HL-60/S4 treated with phorbol 12-myristate 13-acetate at 8.2 ng/mL for 4 days and 3 days (cell line): ENCODE measurements at regions not wholly inside any gene's neighbourhood (a gene's known extent, or its start where the extent isn't known, plus 50 kb on each side); places are given as distances from the start of the nearest gene placed in this dataset.

Experiments used
- in situ Hi-C: fragments of 300-500 bp; cut with MboI; formaldehyde crosslinking; loops from 2 replicates; pipeline ENCODE4 v1.15.0; 2022; ENCODE audit warnings: low sequenced_read_pairs

DNA sequence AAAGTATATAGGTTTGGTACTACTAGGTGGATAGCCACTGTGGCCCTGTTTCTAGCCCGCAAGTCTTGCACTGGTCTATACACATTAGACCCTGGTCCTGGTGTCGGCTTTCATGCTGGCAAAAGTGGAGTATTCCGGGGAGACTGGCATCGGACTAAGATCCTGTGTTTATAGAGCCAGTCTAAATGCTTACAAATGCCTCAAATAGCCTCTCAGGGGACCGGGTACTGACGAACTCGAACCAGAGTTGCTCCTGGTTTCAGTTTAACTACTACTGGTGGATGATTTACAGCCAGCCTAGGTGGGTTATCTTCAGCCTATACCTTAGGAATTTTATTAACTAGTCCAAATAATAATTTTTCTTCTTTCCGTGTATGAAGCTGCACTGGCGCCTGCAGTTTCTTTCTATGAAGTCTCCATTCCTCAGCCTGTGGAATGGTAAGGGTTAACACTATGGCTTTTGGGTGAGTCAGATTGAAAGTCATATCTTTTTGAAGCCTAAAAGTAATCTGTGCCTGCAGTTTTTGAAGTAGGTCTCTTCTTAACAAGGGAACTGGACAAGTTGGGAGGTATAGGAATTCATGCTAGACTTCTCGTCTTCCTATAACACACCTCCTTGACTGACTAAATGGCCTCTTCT lies 51.3 kb downstream of the OR10H4 start:
- in situ Hi-C loops, result no loop called here

DNA sequence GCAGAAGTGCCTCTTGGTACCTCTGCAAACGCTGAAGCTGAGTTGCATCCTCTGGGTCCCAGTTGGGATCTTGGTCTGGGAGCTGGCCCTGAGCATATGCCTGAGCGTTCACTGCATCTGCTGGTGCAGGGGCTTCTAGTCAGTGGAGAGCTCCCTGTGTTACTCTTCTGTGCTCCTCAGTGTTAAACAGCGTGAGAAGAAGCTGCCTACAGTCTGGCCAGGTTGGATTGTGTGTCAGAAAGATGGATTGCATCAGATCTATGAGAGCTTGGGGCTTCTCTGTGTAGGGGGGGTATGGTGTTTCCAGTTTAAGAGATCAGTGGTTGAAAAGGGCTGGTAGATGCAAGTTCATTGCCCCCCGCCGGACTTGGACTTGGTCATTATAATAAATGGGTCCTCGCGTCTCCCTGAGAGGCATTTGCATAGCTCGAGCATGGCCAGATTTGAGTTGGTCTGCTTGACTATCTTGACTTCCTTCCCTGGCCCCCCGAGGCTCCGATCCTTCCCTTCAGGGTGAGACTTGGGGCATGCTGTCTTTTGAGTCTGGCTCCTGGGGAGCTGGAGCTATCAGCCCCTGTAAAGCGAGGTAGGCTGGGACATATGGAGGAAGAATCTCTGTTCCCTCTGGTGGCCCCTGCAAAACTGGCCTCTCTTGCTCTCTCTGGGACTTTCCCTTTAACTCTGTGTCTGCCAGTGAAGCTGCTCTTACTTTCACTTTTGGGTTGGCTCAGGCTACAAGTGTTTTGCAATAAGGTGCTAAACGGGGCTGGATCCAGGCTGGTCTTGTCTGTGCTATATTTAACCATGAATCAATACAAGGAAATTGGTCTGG lies 52.9 kb downstream of the OR10H4 start:
- in situ Hi-C loops, result no loop called here

DNA sequence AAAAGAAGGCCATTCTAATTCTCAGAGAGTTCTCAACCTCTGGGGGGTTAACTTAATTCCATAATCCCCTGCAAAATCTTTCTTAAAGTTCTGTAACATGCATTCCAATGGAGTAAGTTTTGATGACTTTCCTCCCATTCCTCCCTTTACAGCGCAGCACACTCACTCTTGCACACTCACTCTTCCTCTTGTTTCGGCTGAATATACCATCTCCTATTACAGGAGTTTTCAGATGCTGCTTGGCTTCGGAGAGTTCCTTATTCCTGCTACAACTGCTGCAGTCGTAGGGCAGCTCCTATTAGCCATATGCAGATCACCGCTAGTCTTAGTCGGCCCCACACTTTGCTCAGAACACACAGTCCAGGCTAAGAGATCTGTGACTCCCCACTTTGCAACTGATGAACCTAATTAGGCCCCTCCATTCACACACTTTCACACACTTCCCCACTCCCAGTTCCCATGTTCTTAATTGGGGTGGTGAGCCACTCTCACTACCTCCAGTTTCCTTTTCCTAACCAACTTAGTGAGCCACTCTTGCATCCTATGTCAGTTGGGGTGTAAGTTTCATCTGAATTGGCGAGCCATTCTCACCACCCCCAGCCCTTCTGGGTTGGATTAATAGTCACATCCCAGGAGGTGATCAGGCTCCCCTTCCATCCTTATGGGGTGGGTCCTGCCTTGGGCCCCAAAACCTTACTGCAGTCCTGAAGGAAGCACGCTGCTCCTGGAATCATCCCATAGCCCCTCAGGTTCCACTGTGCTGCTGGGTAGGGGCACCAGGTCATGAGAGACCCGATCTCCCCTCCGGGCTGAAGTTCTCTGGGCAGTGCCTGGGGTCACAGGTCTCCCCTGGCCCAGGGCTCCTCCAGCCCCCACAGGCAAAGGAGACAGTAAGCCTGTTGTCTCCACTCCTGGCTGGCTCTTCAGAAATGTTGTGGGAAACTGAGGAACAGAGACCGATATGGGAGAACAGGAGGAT lies 53.9 kb downstream of the OR10H4 start:
- in situ Hi-C loops, result no loop called here

- in situ Hi-C loops, result no loop called here
Observed at GRCh38 chr19:16003391-16003790, 54.6 kb downstream of the OR10H4 start.

DNA sequence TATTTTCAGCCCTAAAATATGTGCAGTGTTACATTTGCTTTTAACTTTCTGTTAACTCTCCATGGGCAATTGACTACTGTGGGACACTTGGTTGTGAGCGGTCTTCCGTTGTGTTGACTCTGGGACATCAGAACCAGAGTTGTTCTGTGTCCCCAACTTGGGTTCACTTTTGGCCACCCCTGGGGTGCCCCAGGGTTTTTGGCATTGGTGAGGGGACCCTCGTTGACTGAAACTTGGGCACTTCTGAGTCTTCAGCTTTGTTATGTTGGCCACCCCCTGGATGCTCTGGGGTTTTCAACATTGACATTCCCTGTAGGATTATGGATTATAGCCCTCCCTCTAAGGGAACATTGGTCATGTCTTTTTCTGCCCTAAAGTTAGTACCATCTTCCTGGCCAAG lies 57.1 kb downstream of the OR10H4 start:
- in situ Hi-C loops, result no loop called here

GRCh38 chr19:16012552-16012951 lies 63.7 kb upstream of the TPM4 start:
- in situ Hi-C loops, result no loop called here

DNA sequence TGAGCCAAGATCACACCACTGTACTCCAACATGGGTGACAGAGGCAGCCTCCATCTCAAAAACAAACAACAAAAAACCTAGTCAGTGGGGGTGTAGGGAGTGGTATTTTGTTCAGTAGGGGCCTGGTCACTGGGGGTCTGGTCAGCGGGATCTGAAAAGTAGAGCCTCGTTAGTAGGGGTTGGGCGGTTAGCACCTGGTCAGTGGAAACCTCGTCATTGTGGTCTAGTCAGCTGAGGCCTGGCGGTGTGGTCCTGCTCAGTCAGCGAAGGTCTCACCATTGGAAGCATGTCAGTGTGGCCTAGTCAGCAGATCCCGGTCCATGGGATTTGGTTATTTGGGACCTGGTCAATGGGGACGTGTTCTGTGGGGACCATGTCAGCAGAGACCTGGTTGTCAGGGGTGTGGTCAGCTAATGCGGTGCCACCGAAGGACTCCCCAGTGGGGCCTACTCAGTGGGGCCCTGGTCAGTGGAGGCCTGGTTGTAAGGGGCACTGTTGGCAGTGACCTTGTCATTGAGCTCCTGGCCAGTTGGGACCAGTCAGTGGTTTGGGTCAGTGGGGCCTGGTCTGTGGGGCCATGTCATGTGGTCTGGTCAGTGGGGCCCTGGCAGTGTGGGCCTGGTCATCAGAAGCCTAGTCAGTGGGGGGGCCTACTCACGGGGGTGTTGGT lies 63.0 kb upstream of the TPM4 start:
- in situ Hi-C loops, result no loop called here

GRCh38 chr19:16013851-16014840 lies 62.1 kb upstream of the TPM4 start:
- in situ Hi-C loops, result no loop called here

DNA sequence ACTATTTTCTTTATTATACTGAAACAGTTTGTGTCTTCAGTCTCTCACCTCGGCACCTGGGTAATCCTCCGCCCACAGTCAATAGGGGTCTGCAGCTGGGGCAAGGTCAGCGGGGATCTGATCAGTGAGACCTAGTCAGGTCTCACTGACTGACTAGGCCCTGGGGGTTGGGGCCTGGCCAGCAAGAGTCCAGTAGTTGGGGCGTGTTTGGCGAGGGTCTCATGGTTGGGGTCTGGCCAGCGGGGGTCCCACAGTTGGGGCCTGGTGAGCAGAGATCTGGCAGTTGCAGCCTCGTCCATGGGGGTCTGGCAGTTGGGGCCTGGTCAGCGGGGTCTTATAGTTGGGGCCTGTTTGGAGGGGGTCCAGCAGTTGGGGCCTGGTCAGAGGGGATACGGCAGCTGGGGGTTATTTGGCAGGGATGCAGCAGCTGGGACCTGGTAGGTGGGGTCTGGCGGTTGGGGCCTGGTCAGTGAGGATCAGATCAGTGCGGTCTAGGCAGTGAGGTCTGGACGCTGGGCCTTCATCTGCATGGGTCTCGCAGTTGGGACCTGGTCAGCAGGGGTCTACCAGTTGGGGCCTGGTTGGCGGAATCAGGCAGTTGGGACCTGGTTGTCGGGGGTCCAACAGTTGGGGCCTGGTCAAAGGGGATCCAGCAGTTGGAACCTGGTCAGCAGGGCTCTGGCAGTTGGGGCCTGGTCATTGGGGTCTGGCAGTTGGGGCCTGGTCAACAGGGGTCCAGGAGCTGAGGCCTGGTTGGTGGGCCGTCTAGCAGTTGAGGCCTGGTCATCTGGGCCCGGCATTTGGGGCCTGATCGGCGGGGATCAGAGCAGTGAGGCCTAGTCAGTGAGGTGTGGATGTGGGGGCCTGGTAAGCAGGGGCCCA lies 61.1 kb upstream of the TPM4 start:
- in situ Hi-C loops, result no loop called here

- in situ Hi-C loops, result no loop called here
Observed at GRCh38 chr19:16015805-16016173, 60.5 kb upstream of the TPM4 start.

DNA sequence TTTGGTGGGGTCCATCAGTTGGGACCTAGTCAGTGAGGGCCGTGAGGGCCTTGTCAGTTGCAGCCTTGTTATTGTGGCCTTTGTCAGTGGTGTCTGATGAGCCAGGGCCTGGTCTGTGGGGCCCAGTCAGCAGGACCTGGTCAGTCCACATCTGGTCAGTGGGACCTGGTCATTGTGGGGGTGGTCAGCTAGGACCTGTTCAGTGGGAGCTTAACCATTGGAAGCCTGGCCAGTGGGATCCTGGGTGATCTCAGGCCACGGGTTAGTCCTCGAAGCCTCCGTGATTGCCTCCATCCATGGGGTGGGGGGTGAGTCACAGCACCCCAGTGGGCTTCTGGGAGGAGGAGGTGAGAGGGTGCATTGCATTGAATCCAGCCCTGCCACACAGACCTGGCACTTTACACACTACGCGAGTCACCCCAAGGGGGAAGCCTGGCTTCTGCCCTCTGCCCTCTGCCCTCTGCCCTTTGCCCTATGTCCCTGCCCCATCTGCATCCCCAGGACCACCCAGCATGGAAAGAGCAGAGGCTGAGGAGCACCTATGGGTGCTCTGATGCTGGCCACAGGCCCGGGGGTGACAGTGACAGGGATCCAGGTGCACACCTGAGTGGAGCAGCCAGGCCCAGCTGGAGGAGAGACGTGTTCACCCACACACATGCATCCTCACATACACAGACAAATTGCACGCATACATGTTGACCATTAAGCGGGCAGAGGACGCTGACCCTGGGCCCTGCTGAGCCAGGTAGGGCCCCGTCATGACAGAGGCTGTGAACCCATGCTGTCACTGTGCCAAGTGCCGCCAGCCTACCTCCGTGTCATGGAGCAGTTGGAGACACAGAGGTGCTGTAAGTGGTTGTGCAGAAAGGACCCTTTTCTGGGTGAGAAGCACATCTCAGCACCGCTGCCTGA lies 59.8 kb upstream of the TPM4 start:
- in situ Hi-C loops, result no loop called here

DNA sequence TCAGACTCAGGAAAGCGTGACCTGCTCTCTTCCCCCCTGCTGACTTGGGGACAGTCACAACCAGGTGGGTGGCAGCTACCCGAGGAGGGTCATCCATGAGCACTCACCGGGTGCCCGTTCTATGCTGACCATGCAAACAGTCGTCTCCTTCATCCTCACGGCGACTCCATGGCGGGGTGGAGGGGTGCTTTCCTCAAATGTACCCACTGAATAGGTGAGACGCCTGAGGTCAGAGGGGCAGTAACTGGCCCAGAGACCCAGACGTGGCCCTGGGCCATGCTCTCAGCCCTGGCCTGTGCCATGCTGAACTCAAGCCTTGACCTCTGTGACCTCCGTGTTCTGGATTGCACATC lies 59.2 kb upstream of the TPM4 start:
- in situ Hi-C loops, result no loop called here

DNA sequence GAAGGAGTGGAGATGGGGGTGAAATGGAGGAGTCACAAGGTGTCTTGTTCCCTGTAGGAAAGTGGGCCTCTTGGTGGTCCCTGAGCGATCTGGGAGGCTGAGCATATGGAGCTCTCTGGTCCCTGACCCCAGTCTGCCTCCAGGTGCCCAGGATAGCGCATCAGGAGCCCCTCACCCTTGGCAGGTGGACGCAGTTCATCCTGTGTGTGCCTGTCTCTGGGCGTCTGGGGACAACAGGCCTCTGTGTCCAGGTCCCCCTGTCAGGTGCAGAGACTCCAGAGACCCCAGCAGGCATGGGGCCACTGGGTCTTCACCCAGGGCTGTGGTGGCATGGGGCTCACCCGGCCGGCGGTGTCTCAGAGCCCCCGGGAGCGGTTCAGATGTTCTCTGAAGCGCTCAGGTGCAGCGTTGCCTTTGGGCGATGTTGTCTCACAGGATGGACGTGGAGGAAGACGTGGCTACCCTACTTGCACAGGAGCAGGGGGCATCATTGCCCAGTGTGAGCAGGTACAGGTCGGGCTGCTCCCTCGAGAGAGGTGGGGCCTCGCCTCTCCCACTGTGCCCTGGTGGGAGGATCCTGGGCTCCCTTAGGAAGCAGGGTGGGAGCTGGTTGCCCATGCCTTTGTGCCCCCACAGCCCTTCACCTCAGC lies 58.1 kb upstream of the TPM4 start:
- in situ Hi-C loops, result no loop called here

- in situ Hi-C loops, result no loop called here
Observed at GRCh38 chr19:16018801-16019551, 57.3 kb upstream of the TPM4 start.

DNA sequence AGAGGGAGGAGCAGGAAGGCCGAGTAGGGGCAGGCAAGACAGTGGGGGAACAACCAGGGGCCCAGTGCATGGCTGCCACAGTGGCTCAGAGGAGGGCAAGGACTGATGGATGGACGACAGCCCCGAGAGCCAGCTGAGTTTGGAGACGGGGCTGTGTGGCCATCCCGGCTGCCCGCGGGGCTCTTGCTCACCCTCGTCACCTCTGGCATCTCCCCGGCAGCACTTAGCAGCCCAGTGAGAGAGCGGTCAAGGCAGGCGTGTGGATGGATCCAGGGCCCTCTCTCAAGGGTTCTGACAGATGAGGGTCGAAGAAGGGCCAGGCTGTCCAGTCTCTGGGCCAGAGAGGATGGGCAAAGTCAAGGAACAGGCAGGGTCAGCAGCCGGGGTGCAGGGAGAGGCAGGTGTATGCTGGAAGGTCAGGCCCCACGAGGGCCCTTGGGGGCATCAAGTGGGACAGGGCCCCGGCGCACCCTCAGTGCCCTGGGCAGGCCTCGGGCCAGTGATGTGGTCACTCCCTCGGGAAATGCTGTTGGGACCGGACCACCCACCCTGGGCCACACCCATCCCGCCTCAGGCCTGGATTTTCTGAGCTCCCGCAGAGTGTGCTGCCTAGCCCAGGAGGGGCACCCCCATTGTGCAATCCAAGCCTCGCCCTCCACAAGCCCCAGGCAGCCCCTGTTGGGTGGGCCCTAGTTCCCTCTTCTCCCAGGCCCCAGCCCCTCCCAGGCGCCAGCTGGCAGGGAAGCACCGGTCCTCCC lies 56.4 kb upstream of the TPM4 start:
- in situ Hi-C loops, result no loop called here

GRCh38 chr19:16021796-16022195 lies 54.5 kb upstream of the TPM4 start:
- in situ Hi-C loops, result no loop called here
